ENCODE measurements at regions not wholly inside any gene's neighbourhood (a gene's known extent, or its start where the extent isn't known, plus 50 kb on each side); places are given as distances from the start of the nearest gene placed in this dataset.
"Not testable (repeated sequence)": the region's sequence is repeated elsewhere in the genome, so short reads cannot be mapped to it uniquely, and the experiment has no call there.

DNA sequence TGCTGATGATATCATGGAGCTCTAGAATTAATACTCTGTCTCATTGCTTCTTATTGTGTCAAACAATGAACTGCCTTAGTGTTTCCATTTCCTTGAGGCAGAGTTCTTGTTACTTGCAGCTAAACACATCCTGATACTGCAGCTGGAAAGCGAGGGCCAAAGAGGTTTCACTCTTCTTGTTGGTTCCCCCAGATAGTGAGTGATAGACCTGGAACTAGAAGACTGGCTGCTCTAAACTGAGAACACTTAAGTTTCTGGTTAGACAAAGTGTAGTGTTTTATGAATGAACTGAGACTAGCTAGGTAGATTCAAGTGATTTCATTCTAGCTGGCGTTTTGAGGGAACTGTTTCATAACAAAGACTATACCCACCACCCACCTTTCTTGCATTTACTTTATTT lies 321.7 kb downstream of the TXNL1 start:
- no peak for DNase-seq (ENCODE audit: low read depth)

DNA sequence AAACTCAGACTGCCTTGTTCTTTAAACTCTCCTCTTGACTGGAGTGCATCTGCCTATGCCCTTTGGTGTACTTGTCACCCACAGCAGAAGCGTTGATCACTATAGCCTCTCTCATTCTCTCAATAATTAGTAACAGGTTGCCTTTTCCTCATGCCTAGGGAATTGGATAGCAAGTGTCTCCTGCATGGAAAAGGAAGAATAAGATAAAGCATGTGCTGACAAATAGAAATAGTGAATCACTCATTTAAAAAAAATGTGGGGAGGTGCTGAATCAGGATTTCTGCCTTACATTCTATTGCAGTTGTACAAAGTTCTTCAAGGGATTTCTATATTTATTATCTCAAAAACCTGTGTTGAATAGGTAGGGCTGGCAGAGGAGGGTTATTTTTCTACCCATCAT lies 323.0 kb downstream of the TXNL1 start:
- DNase-seq (ENCODE audit: low read depth): peak; percentile 10

DNA sequence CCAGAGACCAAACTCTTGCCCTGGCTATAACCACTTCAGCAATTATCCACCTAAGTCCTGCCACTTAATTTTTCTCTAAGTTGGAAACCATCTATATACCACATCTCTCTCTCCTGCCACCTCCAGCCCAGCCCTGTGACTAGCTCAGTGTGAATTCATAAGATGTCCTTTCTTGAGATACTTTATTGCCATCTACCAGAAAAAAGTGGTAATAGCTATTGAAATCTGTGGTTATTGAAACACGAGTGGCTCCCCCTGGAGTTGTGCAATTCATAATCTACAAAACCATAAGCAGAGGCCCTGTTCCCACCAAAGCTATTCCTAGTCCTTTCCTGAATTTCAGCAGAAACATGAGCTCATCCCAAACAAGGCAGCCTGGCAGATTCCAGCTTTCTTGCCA lies 324.0 kb downstream of the TXNL1 start:
- DNase-seq (ENCODE audit: low read depth): no peak

DNA sequence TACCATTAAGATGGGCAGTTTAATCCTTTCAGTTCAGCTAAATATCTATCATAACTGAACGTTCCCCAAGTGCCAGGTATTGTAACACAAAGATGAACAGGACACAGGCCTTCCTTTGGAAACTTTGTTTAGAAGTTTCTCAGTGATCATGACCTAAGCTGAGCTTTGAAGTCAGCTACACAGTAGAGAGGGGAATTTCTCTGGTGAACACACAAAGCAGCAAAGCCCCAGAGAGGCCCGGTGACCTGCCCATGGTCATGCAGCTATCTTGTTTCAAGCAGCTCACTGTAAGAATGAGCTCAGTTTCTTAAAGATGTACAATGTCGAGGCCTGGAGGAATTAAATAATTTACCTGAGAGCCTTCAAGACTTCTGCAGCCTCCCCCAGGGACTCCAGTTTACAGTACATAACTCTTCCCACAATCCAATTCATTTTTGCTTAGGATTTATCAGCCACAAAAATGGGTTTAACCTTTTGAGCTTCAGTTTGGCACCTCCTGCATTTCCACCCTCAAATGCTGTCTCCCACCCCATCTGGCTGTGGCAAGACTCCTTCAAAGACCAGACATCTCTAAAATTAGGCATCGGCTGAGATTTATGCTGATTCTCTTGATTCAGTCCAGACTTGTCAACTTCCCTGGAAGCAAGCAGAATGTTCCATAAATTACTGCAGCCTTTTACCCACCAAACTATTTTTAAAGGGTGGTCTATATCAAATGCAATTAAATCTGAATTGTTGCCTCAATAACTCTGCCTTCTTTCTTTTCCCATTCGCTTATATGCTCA lies 325.6 kb downstream of the TXNL1 start:
- no peak for DNase-seq (ENCODE audit: low read depth)

DNA sequence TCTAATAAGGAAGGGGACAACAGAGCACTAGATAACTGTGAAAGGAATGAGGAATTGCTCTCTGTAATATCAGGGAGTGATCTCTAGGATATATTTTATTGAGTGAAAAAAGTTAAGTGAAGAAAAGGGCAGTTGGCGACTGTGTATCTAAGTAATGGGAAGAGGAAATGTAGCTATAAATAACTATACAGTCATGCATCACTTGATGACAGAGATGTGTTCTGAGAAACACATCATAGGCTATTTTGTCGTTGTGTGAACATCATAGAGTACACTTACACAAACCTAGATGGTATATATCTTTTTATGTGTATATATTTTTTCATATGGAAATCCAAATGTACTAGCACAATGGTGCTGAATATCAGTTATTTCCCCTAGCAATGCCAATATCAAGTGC lies 329.3 kb downstream of the TXNL1 start:
- DNase-seq (ENCODE audit: low read depth): no peak

DNA sequence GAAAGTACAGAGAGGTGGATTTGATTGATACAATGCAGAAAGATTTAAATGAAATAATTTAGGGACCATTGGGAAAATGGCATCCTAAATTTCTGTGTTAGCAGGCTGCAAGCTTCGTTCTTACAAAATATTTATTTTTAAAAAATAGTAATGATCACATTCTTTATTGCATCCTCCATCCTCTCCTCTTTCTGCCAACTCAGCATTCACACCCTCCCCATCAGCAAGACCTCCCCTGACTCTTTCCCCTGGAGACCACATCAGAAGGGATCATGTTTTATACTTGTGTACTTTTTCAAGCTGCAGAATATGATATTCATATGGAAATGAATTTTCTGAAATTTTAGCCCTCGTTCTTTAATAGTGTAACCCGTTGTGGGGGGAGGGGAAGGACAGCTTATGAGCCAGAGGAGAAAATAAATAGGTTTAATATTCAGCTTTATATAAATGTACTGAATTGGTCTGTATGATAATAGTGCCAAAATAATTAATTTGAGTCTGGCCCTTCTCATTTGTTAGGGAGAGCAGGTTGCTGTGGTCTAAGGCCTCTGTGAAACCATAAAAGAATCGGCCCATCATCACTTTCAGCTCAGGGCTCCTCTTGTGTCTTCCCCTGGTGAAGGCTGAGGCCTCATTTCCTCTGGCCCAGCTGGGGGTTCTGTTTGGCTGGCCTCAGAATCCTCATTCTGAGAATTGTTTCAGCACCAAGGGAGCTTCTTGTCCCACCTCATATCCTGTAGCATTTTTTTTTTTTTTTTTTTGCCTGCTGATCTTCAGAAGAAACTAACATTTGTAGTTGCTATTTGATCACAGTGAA lies 330.8 kb downstream of the TXNL1 start:
- DNase-seq (ENCODE audit: low read depth): no peak

DNA sequence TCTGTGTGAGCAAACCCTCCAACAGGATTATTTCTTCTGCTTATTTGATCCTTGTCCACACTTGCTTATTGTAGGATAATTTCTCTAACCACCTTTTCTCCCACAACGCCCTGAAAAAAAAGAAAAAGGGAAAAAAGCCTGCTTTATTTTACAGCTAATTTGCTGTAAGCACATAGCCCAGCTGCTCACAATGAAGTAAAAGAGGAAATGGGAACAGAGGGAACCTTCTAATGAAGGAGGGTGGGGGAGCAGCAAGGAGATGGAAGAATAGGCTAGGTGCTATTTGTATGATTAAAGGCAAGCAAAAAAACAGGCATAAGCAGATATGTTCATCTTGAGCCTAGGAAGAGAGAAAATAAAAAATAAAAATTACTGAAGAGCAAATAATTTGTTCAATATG lies 331.6 kb downstream of the TXNL1 start:
- no peak for DNase-seq (ENCODE audit: low read depth)

DNA sequence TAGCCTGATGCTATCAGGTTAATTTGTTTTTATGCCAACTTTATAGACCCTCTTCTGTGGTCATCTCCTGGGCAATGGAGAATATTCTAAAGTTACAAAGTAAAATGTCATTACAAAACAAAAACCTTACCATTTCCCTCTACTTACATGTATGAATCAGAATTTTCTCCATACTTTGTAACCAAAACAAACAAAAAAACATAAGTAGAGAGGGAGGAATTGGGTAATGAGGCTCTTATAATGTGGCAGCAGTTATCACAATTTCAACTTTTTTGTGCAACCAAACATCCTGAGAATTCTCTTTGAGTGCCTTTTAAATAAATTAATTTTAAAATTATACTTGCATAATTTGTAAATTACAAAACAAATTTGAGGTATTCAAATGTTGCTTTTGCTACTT lies 332.8 kb downstream of the TXNL1 start:
- no peak for DNase-seq (ENCODE audit: low read depth)

DNA sequence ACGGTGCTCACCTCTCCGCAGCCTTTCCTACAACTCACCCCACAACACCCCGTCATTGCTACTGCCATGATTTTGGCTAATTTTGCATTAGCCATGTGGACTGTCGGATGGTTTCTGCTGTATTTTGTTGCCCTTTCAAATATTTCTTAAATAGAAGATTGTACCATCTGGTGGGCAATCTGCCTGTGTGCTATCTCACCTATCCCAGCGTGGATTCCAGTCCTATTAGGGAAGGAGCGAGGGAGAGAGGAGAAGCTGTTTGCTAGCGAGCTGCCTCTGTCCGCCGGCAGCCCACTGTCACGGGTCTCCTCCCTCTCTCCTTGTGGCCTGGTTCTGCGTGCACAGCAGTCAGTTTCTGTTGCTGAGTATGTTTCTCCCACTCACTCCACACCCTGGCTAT lies 336.2 kb downstream of the TXNL1 start:
- DNase-seq (ENCODE audit: low read depth): no peak

DNA sequence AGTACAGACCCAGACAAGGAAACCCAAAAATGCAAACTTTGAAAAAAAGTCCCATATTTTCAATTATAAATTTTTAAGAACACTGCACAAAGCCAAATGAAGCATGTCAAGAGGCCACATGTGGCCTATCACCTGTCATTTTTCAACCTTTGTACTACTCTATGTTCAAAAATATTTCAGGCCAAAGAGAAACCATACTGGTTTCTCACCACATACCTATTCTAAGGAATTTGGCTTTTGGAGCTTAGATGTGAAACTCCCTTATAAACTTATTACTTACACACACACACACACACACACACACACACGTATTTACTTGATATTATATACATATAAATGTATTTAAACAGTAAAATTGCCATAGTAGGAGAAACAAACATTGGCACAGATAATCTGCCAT lies 338.7 kb downstream of the TXNL1 start:
- DNase-seq (ENCODE audit: low read depth): no peak

DNA sequence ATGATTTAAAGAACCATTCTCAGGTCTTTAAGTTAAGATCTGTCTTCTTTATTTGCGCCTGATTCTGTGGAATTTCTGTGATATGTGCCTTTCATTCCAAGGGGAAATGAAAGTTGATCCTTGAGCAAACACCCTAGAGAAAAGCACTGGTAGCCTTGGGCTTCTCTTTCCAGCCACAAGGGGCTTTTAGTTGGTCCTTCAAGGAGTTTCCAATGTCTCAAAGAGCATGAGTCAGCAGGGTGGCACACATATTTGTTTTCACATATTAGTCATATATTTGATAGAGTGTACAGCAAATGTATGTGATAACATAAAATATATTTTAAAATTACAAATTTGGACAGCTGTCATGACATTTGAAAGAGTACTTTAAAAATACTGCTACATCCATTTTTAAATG lies 339.5 kb downstream of the TXNL1 start:
- DNase-seq (ENCODE audit: low read depth): peak; percentile 39

DNA sequence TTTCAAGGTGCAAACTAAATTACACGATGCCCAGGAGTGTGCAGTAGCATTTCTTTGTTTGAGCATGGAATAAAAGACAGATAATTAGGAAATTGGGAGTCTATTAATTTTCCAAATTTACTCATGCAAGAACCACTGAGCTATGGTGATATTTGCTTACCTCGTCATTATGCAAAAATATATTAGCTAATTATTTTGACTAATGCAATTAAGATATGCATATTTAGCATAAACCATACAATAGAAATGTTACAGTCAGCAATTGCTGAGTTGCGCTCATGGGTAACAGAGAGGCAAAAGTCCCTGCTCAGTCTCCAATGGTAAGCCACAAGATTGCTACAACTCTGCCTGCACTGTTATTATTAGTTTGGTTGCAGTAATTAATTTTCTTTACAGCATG lies 342.0 kb downstream of the TXNL1 start:
- no peak for DNase-seq (ENCODE audit: low read depth)

DNA sequence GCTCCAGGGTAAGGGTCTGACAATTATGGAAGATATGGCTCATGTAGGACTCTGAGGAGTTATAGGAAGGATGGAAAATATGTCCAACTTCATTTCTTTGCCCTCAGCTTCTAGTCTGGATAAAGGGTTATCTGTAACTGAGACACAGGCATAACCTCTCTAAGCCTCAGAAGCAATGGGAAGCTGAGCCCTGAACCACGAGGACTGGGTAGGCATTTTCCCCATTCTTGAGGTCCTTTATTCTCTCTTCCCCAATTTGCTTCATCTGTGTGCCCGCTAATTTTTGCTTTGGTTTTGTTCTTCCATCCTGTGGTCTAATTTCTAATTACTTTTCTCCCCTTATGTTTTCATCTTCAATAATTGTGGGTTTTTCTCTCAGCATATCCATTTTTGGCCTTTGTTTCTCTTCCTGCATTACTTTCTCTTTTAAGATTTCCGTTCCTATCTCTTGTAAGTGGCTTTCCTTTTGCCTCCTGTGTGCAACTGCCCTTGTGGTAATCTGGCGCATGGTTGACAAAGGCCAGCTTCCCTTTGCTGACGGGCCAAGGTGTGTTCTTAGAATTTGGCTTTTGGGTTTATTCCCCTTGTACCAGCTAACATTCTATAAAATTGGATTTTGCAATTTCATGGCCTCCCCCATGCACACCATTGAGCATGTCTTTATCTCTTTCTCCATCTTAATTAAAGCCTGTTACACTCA lies 343.8 kb downstream of the TXNL1 start:
- no peak for DNase-seq (ENCODE audit: low read depth)

DNA sequence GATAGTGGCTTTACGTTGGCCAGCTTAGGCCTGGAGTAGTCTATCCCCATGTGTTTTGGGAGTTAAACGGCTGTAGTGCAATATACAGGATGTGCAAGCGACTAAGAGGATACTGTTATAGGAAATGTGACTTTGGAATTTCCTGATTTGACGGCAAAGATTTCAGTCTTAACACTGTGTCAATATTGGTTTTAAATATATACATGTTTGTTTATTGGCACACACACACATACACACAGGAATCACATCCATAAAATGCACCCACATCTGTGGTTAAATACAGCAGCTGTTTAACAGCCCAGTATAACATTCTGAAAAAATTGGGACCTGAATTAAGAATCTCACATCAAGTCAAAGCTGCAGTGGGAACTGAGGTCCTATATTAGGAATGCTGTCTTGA lies 347.1 kb downstream of the TXNL1 start:
- no peak for DNase-seq (ENCODE audit: low read depth)

DNA sequence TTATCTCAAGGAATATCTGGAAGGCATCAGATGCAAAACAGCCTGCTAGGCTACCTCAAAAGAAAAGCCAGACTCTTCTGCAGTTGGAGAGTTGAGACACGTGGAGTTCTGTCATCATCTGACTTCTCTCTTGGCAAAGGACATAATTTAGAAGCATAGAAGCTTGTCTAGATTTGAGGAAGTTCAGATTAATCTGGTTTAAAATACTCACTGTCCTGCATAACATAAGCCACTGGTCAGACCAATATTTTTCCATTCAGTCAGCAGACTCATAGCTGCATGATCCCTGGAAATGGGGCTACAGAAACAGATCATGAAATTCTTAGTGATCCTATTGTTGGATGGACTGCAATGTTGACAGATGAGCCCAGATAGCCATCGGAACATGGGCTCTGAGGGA lies 349.0 kb downstream of the TXNL1 start:
- DNase-seq (ENCODE audit: low read depth): no peak

DNA sequence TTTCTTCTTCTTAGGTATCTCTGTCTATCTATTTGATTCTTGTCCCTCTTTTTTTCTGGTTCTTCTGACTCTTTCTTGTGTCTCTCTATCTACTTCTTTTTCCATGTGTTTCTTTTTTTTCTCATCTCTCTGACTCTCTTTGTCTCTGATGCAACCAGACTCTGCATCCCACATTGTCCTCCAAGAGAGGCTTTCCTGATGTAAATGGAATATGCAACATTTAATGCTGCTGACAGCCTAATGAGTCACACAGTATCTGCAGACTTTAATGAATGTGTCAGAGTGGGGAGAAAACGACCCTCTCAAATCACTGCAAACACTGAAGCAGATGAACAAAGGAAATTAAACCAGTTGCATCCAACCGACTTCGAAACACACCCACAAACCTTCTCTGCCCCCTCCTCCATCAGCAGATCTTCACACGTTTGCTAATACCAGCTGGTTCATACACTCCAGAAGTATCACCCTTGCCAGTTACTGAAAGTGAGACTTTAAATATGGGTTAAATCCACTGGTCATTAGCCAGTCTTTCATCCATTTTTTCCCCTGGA lies 351.5 kb downstream of the TXNL1 start:
- peak; percentile 9 for DNase-seq (ENCODE audit: low read depth)

DNA sequence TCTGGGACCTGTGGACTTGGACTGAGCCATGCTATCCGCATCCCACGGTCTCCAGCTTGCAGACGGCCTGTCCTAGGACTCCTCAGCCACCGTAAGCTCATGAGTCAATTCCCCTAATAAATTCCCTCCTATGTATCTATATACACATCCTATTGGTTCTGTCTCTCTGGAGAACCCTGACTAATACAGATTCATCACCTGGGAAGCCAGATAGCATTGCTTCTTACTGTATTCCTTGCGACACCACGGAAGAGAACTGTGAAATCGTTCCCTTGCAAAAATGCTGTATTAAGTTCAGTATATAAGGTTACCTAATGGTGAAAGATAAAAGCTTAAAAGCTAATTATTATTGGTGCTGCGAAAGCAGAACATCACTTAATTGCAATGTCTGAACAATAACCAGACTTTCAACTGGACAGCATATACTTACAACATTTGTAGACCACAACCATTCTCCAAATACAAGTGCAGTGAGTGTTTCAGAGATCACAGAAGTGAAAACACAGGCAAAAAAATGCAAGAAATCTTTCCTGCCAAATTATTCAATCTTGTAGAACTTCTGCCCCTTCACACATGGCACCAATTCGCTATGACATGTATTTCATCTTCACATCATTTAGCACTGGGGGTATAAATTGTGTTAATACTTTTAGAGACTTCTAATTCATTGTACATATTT lies 352.9 kb downstream of the TXNL1 start:
- DNase-seq (ENCODE audit: low read depth): no peak

DNA sequence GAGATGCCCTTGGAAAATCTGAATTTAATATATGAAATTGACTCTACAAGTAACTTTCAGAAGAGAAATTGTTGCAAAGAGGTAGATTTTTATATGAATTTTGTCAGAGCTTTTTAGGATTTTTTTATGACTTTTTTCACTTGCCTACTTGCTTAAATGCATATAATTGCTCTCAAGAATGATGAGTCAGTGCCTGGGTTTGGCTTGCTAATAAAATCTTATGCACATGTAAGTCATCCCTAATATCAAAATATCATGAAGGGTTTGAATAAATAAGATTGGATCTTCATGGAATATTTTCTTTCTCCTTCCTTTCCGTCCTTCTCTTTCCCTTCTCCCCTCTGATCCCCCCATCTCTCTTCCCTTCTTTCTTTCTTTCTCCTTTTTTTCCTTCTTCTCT lies 354.1 kb downstream of the TXNL1 start:
- no peak for DNase-seq (ENCODE audit: low read depth)

DNA sequence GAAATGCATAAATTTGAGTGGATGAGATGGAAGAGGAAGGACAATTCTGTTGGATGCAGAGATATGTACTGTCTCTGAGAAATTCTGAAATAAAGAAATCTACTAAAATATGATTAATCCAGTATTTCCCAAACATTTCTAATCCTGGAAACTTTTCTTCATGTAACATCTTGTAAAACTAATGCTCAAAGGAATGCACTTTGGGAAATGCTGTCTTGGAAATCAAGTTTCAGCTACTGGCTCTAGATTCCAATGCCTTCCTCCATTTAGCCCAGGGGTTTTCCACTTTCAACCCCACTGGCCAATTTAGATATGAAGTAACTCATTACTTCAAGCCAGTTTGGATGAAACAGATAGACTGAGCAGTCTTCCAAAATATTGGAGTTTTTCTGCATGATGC lies 355.1 kb downstream of the TXNL1 start:
- no peak for DNase-seq (ENCODE audit: low read depth)

DNA sequence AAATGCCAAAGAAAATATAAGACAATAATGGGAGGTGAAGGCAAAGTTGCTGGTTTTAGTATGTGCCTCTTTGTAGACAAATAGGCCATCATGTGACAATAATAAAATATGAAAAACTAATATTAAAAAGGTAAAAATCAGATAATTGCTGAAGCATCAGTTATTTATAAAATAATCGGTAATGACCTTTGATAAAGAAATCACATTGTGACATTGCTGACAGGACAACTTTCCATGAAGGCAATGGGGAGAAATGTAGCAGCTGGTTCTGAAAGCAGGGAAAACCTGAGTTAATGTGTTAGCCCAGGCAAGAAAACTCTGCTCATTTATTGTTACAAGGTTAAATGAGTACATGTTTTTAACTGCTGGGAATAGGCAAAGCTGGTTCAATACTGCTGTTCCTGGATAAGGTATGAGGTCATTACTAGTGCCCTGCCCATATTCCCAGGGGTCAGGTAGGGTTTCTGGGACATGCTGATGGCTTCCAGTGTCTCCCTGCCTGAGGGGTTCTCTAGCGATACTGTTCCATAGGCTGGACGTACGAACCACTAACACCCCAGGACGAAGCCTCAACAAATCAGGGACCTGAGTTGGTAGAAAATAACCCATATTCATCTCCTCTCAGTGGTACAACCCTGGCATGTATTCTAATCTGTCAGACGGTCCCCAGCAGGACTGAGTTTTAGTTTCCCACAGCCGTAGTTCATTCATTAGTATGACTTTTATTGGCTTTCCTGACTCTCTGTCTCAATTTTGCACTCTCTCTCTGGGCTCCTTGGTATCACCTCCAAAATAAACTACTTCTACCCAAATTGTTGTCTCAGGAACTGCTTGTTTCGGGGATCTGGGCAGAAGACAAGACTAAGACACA lies 355.9 kb downstream of the TXNL1 start:
- no peak for DNase-seq (ENCODE audit: low read depth)

DNA sequence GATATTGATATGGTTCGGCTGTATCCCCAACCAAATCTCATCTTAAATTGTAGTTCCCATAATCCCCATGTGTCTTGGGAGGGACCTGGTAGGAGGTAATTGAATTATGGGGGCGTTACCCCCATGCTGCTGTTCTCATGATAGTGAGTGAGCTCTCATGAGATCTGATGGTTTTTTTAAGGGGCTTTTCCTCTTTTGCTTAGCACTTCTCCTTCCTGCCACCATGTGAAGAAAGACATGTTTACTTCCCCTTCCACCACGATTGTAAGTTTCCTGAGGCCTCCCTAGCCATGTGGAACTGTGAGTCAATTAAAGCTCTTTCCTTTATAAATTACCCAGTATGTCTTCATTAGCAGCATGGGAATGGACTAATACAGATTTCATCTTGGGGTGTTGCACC lies 358.6 kb downstream of the TXNL1 start:
- DNase-seq (ENCODE audit: low read depth): not testable (repeated sequence)

All from iris pigment epithelial cell (primary cell).